Upper lobe of right lung (tissue), 1 donor: ENCODE measurements at regions not wholly inside any gene's neighbourhood (a gene's known extent, or its start where the extent isn't known, plus 50 kb on each side); places are given as distances from the start of the nearest gene placed in this dataset.
A peak's percentile ranks its signal among the peaks of the same experiment; 100 is the strongest.

Experiments used
- ATAC-seq: fragments of 200-7000 bp; cut with Tn5 transposase; one replicate; pipeline ENCODE4 v1.9.1; 2020; ENCODE audit warnings: mild to moderate bottlenecking, moderate library complexity
- DNase-seq: peaks from one replicate; pipeline ENCODE4 v3.0.0-alpha.2; 2020
- H3K27ac ChIP-seq: fragments of 200-600 bp; one replicate; pipeline ENCODE4 v1.8.0; 2022
- H3K27me3 ChIP-seq: fragments of 200-600 bp; one replicate; pipeline ENCODE4 v1.8.0; 2022; ENCODE audit warnings: mild to moderate bottlenecking
- H3K36me3 ChIP-seq: fragments of 200-600 bp; one replicate; pipeline ENCODE4 v1.8.0; 2022
- H3K4me1 ChIP-seq: fragments of 200-600 bp; one replicate; pipeline ENCODE4 v1.8.0; 2022
- H3K4me3 ChIP-seq: fragments of 200-600 bp; one replicate; pipeline ENCODE4 v1.8.0; 2022; ENCODE audit warnings: mild to moderate bottlenecking
- H3K9me3 ChIP-seq: fragments of 200-600 bp; one replicate; pipeline ENCODE4 v1.8.0; 2022
- intact Hi-C: fragments of 100-400 bp; cut with DNase I; formaldehyde crosslinking; loops from one replicate; pipeline ENCODE4 v1.11.0; 2022
- TF ChIP-seq, protein P1 (sequence below): fragments of 200-600 bp; IDR thresholded peaks from one replicate; pipeline ENCODE4 v1.8.0; 2022; ENCODE audit warnings: antibody characterized with exemption
- donor health status: DM: no; HTN: yes; CAD: no; lungs with severe emphysema.

GRCh38 chr14:105841022-105842009, 314.9 kb downstream of the TMEM121 start:
- Histone ChIP-seq H3K4me3 (no peak overlapping the region), H3K4me1 (no peaks in the 10 kb centered on the region), H3K9me3 (no peaks in the 10 kb centered on the region), H3K36me3 (no peaks in the 10 kb centered on the region), H3K27ac (no peak overlapping the region), H3K27me3 (no peaks in the 10 kb centered on the region)
- ATAC-seq (no peak), DNase-seq (peak; percentile 59)
- TF ChIP-seq, protein P1, sequence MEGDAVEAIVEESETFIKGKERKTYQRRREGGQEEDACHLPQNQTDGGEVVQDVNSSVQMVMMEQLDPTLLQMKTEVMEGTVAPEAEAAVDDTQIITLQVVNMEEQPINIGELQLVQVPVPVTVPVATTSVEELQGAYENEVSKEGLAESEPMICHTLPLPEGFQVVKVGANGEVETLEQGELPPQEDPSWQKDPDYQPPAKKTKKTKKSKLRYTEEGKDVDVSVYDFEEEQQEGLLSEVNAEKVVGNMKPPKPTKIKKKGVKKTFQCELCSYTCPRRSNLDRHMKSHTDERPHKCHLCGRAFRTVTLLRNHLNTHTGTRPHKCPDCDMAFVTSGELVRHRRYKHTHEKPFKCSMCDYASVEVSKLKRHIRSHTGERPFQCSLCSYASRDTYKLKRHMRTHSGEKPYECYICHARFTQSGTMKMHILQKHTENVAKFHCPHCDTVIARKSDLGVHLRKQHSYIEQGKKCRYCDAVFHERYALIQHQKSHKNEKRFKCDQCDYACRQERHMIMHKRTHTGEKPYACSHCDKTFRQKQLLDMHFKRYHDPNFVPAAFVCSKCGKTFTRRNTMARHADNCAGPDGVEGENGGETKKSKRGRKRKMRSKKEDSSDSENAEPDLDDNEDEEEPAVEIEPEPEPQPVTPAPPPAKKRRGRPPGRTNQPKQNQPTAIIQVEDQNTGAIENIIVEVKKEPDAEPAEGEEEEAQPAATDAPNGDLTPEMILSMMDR, result no peak
- intact Hi-C loops, result no loop called here

GRCh38 chr14:105842105-105842504, 315.7 kb downstream of the TMEM121 start:
- no peaks in the 10 kb centered on the region for H3K4me1 ChIP-seq
- DNase-seq, result no peak
- no peaks in the 10 kb centered on the region for H3K9me3 ChIP-seq
- H3K27ac ChIP-seq, result no peak overlapping the region
- intact Hi-C loops, result no loop called here
- no peak overlapping the region for H3K4me3 ChIP-seq
- H3K36me3 ChIP-seq, result no peaks in the 10 kb centered on the region
- TF ChIP-seq, protein P1, result no peak
- H3K27me3 ChIP-seq, result no peaks in the 10 kb centered on the region
- ATAC-seq, result no peak

DNA sequence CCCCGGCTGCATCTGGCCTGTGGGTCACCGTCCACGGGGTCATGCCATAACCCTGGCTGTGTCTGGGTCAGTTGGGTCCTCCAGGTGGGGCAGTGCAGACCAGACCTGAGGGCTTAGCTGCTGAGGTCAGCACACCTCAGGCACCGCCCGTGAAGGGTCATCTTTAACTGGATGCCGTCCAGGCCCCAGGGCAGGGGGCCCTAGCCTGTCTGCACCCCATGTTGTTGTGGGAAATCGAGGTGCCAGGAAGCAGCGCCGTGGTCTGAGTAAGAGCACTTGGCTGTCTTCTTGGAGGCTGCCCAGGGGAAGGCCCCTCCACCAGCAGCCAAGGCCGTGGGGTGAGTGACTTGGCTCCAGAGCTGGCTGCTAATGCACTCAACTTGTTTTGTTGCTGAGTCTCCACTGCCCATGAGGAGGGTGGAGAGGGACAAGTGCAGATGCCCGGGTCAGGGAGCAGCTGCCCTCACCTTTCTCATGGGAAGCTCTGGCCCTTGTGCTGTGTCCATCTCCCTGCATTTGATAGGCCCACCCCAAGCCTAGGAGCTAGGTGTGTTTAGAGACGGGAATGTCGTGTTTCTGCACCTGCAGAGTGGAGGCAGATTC, 317.2 kb downstream of the TMEM121 start:
- intact Hi-C loops, result no loop called here
- Histone ChIP-seq H3K4me1 (no peaks in the 10 kb centered on the region), H3K4me3 (no peak overlapping the region), H3K9me3 (no peaks in the 10 kb centered on the region), H3K27ac (no peak overlapping the region), H3K27me3 (no peaks in the 10 kb centered on the region), H3K36me3 (no peaks in the 10 kb centered on the region)
- TF ChIP-seq, protein P1, result no peak
- no peak for ATAC-seq
- peak; percentile 59 for DNase-seq

DNA sequence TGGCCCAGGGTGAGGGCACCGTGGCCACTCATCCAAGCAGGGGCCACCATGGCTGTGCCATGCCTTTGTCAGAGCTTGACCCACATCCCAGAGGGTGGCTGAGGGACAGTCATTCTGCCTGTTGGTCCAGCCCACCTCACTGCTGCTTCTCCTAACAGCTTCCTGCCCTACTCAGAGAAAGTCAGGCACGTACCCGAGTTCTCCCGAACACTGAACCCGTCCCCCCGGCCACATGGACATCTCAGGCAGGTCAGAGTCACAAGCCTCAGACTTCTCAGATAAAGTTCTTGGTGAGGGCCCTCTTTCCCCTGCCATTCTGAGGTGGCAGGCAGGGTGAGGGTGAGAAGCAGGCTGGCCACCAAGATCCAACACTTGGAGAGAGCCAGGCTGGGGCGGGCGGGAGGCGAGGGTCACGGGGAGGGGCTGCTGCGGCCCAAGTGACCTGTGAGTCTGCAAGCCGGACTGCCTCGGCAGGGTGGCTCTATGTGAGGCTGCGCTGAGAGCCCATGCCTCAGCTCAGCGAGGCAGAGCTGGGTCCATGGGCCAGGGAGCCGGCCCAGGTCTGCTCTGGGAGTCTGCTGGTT, 317.8 kb downstream of the TMEM121 start:
- no peaks in the 10 kb centered on the region for H3K4me1 ChIP-seq
- intact Hi-C loops, result no loop called here

More for the DNA sequence above, 317.8 kb downstream of the TMEM121 start:
- no peaks in the 10 kb centered on the region for H3K27me3 ChIP-seq
- H3K27ac ChIP-seq, result no peak overlapping the region
- TF ChIP-seq, protein P1, result no peak
- no peak overlapping the region for H3K4me3 ChIP-seq
- no peaks in the 10 kb centered on the region for H3K9me3 ChIP-seq
- ATAC-seq (no peak), DNase-seq (peak; percentile 44)
- no peaks in the 10 kb centered on the region for H3K36me3 ChIP-seq
